Stimulated activated CD8-positive, alpha-beta memory T cell treated with anti-CD3 and anti-CD28 coated beads, Interleukin-15, amount 100 ng/mL, for 1 hour (primary cell): ENCODE measurements at regions not wholly inside any gene's neighbourhood (a gene's known extent, or its start where the extent isn't known, plus 50 kb on each side); places are given as distances from the start of the nearest gene placed in this dataset.

Experiments
- DNase-seq: peaks from one replicate; pipeline ENCODE4 v3.0.0-alpha.2; 2020; ENCODE audit warnings: low read depth

DNA sequence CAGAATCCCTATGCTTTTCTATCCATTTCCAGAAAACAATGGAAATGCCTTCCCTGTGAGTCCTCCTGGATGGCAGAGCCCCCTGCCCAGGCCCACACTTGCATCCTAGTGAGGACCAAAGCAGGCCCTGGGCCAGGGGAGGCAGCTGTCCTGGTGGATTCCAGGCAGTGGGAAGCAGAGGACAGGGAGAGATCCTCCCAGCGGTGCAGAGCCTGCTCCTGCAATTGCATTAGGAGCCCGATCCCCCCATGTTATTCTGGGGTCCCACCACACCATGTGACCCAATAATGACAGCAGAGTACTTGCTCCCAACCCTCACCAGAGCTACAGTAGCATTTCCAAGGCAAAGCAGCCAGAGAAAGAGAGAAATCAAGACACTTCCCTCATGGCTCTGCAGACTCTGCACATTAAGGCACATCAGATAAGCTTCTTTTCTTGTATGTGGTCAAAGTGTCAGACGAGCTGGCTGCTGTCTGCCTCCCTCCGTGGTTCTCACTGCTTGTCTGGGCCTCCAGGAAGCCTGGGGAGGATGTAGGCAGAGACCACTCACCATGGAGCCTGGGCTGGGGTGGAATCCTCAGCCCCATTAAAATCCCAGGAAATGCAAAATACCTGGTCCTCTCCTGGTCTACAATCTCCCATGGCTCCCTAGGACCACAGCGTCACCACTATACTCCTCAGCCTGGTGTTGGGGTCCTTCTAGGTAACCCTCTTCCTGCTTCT lies 54.9 kb upstream of the RUNX3 start:
- DNase-seq = no peak

- no peak for DNase-seq
Measured at GRCh38 chr1:24984300-24984699, 54.2 kb upstream of the RUNX3 start.

GRCh38 chr1:24983006-24983680 lies 53.1 kb upstream of the RUNX3 start:
- no peak for DNase-seq

- no peak for DNase-seq
Measured at GRCh38 chr1:24981631-24982005, 51.5 kb upstream of the RUNX3 start.

DNA sequence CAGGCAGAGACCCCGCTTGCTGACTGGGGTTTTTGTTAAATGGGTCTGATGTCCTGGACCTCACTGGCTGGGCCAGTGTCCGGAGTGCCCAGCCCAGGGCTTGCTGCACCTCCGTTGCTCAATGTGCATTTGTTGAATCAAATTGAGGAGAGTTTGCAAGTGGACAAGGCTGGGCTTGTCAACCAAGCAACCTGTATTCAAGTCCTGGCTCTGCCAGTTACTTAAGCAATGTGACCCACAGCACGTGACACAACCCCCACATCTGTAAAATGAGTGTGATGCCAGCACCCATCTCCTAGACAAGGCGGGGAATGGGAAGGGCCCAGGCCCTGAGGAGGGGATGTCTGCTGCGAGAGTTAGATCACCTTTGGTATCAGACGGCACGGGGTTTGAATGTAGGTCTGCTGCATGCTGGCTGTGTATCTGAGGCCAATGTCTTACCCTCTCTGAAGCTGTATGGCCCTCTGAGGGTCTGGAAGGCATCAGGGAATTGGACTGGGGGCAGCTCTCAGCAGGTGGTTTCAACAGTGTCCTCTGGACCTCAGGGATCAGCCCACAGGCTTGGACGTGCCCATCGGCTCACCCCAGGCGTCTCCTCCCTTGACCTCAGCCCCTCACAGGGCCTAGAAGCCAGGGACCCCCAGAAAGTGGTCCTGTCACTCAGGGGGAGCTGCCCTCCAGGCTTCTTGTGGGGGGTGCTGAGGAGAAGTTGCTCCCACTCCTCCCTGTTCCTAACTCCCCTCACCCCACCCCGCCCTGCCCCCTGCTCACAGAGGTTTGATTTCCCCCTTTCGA lies 51.0 kb upstream of the RUNX3 start:
- DNase-seq = no peak
